Chondrocyte (in vitro differentiated cells): ENCODE measurements at regions not wholly inside any gene's neighbourhood (a gene's known extent, or its start where the extent isn't known, plus 50 kb on each side); places are given as distances from the start of the nearest gene placed in this dataset.

Experiments
- DNase-seq: peaks from one replicate; pipeline ENCODE4 v3.0.0; 2021; ENCODE audit warnings: mixed read lengths, low spot score
- H3K27ac Mint-ChIP-seq: one replicate; pipeline ENCODE4 v1.8.0; 2021; ENCODE audit warnings: mild to moderate bottlenecking, moderate library complexity, mixed read lengths; ENCODE audit not compliant: unreplicated experiment
- H3K27me3 Mint-ChIP-seq: 2 replicates; pipeline ENCODE4 v1.8.0; 2021; ENCODE audit warnings: low read depth, mixed read lengths
- H3K36me3 Mint-ChIP-seq: 2 replicates; pipeline ENCODE4 v1.8.0; 2021; ENCODE audit warnings: low read depth, mixed read lengths
- H3K4me1 Mint-ChIP-seq: 2 replicates; pipeline ENCODE4 v1.8.0; 2021; ENCODE audit warnings: low read depth, mild to moderate bottlenecking, mixed read lengths
- H3K4me3 Mint-ChIP-seq: one replicate; pipeline ENCODE4 v1.8.0; 2021; ENCODE audit warnings: mild to moderate bottlenecking, moderate library complexity, mixed read lengths; ENCODE audit not compliant: unreplicated experiment
- H3K9me3 Mint-ChIP-seq: 2 replicates; pipeline ENCODE4 v1.8.0; 2021; ENCODE audit warnings: low read depth, mixed read lengths
- CTCF ChIP-seq: fragments of 200-600 bp; sonication (generic); IDR thresholded peaks from 2 replicates; pipeline ENCODE4 v1.5.0; 2021; ENCODE audit warnings: antibody characterized with exemption, mild to moderate bottlenecking, moderate library complexity

- Mint-ChIP-seq H3K36me3 (peaks cover 2% of the 10 kb centered on the region), H3K4me1 (no peaks in the 10 kb centered on the region), H3K9me3 (peaks cover 3% of the 10 kb centered on the region), H3K27me3 (peaks cover 57% of the 10 kb centered on the region), H3K4me3 (no peak overlapping the region), H3K27ac (no peak overlapping the region)
- no peak for TF ChIP-seq CTCF
- no peak for DNase-seq
These were observed 58.7 kb upstream of the LRRN2 start for GRCh38 chr1:204744107-204744779.

GRCh38 chr1:204746838-204747442 lies 61.4 kb upstream of the LRRN2 start:
- Mint-ChIP-seq H3K36me3 (no peaks in the 10 kb centered on the region), H3K9me3 (no peaks in the 10 kb centered on the region), H3K4me3 (no peak overlapping the region), H3K27me3 (peaks cover 65% of the 10 kb centered on the region), H3K4me1 (no peaks in the 10 kb centered on the region), H3K27ac (no peak overlapping the region)
- TF ChIP-seq CTCF: peak; percentile 83
- DNase-seq: no peak

GRCh38 chr1:204751480-204751879 lies 65.9 kb upstream of the LRRN2 start:
- H3K27me3 Mint-ChIP-seq: peaks cover 51% of the 10 kb centered on the region
- no peak for DNase-seq
- H3K4me1 Mint-ChIP-seq: no peaks in the 10 kb centered on the region
- TF ChIP-seq CTCF: no peak
- no peaks in the 10 kb centered on the region for H3K36me3 Mint-ChIP-seq
- no peaks in the 10 kb centered on the region for H3K9me3 Mint-ChIP-seq
- no peak overlapping the region for H3K4me3 Mint-ChIP-seq
- H3K27ac Mint-ChIP-seq: no peak overlapping the region

- DNase-seq: no peak
- Mint-ChIP-seq H3K27ac (no peak overlapping the region), H3K36me3 (no peaks in the 10 kb centered on the region), H3K9me3 (no peaks in the 10 kb centered on the region), H3K4me1 (no peaks in the 10 kb centered on the region), H3K4me3 (no peak overlapping the region), H3K27me3 (peaks cover 51% of the 10 kb centered on the region)
- peak; percentile 25 for TF ChIP-seq CTCF
These were observed 66.5 kb upstream of the LRRN2 start for GRCh38 chr1:204751883-204752687.

GRCh38 chr1:204752688-204753040 lies 67.1 kb upstream of the LRRN2 start:
- Mint-ChIP-seq H3K4me3 (no peak overlapping the region), H3K27me3 (peaks cover 48% of the 10 kb centered on the region), H3K9me3 (no peaks in the 10 kb centered on the region), H3K4me1 (no peaks in the 10 kb centered on the region), H3K36me3 (no peaks in the 10 kb centered on the region), H3K27ac (no peak overlapping the region)
- DNase-seq: no peak
- TF ChIP-seq CTCF: no peak
